GM21723 (cell line): ENCODE measurements at regions not wholly inside any gene's neighbourhood (a gene's known extent, or its start where the extent isn't known, plus 50 kb on each side); places are given as distances from the start of the nearest gene placed in this dataset.

Source experiments
- ATAC-seq: cut with Tn5 transposase; IDR thresholded peaks from one replicate; pipeline ENCODE4 v1.9.1; 2021; ENCODE audit warnings: mild to moderate bottlenecking, moderate library complexity; ENCODE audit not compliant: unreplicated experiment

DNA sequence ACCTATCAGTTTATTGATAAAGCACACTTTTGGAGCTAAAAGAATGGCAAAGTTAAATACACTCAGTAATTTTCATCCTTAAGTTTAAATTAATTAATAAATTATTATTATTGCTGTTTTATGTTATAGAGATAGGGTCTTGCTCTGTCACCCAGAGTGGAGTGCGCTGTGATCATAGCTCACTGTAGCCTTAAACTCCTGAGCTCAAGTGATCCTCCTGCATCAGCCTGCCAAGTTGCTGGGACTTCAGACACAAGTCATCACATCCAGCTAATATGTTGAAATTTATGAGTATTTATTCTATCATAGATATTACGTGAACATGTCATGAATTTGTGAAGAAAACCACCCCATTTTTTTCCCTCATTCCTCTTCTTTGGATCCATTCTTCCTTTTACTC, 64.2 kb downstream of the GJA1 start:
- no peak for ATAC-seq

DNA sequence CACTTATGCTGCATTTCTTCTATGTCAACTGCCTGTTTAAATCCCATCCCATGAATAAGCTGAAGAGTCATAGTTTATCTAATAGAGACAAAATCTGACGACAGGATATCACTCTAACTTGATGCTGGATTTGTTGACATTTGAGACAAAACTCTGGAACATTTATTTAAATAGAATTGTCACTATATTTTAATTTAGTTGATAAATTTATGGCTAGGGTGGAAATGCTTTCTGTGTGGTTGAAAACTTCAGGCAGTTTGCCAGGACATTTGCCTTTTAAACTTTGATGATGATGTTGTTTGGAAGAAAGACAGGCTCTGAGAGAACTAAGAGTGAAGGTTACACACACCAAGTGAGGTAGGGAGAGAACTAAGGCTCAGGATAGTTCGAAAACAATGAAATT, 68.1 kb downstream of the GJA1 start:
- ATAC-seq: no peak

DNA sequence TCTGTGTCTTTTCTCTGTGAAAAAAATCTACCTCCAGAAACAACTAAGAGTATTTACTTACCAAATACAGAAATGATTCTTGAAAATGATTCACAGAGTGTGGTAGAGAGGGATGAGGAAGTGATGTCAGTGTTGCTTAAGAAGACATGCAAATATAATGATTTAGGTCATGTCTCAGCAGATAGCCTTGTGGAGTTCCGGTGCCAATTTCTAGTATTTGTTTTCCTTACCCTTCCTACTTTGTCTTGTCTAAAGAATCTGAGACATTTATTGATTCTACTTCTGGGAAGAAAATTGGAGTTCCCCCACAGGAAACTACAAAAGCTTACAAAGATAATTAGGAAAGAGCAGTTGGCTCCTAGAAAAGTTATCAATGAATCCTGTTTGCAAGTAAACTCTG, 68.8 kb downstream of the GJA1 start:
- ATAC-seq: no peak

DNA sequence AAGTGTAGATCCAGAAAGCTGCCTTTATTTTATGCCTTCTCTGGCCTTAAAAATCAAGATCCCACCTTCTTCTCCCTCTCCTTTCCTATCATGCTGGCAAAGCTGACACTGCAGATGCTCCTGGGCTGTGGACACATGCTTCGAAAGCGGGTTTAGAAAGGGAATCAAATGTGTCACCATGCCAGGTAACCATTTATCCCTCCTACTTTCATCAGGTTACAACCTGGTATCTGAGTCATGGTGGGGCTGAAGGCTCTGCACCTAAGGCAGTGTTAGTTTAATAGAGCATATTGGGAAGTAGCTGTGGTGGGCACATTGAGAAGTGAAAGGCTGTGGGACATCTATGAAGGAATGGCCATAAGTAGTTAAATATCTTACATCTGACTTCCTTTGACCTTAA, 69.8 kb downstream of the GJA1 start:
- no peak for ATAC-seq

DNA sequence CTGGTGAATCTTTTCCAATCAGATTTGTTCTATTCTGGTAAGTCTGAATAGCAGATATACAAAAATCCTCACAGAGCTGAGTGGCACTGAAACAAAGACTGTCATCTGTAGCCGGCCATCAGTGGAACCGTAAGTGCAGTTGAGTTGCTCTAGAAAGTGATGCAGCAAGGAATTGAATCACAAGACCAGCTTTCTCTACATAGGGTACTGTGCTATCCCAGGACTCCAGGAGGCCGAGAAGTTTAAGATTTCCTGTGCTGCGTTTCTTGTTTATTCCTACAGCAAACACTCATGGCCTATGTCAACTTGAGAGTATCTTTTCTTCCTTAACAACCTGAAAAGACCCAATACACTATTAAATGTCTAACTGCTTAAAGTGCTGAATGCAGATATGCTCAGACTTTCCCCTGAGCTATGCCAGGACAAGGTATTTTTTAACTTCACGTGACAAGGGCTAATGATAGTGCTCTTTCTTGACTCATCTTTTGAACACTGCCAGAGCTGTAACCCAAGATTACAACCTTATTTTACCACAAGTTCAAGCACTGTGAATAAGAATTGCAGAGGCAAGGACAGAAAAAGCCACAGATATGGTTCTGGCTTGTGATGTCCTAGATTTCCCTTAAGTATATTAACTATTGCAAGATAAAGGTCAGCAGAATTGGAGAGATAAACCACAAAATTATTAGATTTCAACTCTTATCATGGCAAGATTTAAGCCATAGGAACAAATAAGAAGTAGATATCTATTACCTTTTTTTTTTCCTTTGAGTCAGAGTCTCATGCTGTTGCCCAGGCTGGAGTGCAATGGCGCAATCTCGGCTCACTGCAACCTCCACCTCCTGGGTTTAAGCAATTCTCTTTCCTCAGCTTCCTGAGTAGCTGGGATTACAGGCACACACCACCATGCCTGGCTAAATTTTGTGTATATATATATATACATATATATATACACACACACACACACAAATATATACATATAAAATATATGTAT, 71.6 kb downstream of the GJA1 start:
- no peak for ATAC-seq

DNA sequence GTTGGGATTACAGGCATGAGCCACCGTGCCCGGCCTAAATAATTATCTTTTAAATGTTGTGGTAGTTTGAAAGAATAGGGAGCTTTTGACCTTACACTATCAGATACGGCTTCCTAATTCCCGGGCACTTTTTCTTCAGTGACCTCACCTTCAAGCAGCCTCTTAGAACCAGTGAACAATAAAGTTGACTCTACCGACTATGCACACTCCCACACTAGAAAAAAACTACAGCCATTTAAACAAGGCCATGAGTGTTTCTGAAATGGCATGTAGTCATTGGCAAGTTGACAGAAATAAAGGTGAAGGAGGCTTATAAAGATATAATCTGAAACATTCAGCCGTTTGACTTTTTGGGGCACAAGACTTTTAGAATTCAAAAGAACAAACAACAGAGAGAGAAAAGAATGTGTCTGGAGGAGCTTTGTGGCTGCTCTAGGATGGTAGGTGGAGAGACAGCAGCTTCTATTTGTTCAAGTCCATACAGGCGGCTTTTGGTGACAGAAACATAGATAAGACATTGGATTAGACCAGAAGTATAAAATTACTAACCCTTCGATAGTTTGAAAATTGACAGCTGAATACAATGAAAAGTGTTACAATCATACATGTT, 75.2 kb downstream of the GJA1 start:
- ATAC-seq: no peak

DNA sequence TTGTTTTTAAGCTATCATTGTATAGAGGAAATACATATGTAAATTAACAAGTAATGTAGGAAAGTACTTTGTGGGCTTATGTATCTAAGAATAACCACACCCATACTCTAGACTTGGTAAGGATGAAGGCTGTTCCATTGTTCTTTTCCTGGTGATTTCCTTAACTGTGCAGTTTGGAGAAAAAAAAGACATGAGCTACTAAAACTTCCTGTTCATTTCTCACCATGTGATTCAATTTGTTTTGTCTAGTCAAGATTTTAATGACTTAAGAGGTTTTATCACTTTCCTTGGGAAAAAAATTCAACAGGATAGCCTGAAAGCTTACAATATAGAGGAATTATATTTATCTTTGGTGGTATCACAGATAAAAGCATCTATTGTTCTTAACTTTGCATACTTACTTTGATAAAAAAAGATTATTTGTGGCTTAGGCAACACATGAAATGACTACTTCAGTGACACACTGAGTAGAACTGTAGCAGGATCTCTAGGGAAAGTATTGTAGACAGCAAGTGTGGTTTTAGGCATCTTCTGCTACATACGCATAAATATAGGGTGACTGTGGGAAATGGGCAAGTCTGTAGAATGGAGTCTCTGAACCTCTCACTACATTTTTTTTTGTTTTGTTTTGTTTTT, 80.3 kb downstream of the GJA1 start:
- ATAC-seq: no peak

DNA sequence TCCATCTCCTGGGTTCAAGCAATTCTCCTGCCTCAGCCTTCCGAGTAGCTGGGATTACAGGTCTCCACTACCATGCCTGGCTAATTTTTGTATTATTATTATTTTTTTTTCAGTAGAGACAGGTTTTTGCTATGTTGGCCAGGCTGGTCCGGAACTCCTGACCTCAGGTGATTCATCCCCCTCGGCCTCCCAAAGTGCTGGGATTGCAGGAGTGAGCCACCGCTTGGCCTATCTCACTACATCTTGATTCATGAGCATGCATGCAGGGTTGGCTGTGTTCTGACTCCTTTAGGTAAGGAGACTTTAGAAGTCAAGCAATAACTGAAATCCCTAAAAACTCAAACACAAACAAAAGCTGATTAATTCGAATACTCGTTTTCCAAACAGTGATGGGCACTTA, 80.9 kb downstream of the GJA1 start:
- ATAC-seq: no peak

DNA sequence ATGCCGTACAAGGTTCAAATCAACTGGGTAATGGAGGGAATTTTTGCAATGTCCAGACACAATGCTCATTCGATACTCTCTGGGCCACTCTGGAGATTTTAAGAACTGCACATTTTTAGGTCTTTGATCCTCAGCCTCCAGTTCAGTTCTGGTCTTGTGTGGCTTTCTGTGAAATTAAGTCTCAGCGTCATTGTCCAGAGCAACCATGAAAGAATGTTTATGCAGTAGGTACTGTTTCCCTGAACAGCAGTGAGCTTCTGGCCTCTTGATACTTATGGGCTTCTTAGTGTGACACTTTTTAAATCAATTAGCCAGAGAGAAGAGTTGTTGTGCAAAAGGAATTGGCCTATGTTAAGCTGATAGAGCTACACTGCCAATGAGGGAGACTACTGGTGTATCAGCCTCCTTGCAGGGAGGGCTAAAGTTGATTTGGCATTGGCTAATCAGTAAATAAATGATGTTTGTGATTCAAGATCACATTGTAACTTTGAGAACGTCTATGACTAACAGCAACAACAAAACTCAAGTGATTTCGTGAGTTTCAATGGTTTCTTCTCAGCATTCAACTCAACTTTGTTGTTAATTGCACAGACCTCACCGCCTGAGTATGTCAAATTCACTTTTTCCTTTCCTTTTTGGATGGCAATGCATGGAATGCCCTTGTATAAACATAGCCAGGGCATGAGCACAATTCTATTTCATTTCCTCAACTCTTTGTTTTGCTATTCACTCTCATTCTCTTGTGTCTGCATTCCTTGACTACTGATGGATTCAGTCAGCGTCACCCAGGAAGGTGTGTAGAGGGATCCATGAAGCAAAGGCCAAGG, 85.1 kb downstream of the GJA1 start:
- ATAC-seq: no peak

DNA sequence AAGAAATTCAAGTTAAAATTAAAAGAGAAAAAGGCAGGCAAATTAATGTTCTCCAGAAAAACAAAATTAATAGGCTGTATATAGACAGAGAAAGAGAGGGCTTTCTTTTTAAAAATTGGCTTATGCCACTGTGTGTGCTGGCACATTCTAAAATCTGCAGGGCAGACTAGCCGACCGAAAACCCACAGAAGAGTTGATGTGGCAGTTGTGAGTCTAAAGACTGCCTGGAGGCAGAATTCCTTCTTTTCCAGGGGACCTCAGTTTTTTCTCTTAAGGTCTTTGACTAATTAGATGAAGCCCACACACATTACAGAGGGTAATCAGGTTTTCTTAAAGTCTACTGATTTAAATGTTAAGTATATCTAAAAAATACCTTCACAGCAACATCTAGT, 85.7 kb downstream of the GJA1 start:
- no peak for ATAC-seq

DNA sequence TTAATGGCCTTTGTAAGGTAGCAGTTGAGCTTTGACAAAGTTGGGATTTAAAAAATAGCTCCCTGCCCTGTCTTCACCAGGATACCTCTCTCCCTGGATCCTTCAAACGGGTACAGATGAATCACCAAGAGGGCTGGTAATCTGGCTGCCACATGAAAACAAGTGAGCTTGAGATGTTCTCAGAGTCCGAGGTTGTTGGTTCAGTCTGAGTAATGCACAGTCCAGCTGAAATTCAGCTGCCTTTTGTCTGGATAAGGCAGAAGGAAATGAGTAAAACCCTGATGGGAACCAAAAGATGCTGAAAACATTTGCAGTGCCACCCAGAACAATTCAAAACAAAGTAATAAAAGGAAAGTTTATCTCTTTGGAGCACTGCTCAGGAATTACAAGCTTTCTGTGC, 86.8 kb downstream of the GJA1 start:
- ATAC-seq: no peak

DNA sequence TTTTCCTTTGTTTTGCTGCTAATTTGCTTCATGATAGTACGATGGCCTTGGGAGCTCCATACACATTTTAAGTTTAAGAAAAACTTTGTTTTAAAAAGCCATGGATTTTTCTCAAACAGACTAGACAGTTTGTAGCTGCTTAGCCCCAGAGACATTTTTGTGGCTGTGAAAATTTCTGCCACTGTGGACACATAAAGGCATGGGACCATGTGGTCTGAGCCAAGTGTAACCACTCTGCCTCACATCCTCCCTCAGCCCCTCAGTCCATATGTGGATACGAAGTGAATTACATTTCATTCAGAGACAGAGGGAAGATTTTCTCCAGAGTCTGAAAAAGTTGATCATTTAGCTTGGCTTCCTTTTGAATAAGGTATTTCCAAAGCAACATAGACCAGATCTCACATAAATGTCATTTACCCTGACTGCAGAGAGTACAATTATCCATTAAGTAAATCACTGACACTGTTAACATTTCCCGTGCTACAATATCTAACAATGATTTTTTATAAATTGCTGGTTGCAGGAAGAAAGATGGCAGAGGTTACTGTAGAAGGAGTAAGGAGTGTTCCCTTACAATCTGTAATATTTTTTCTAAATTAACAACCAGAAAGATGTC, 87.4 kb downstream of the GJA1 start:
- no peak for ATAC-seq

DNA sequence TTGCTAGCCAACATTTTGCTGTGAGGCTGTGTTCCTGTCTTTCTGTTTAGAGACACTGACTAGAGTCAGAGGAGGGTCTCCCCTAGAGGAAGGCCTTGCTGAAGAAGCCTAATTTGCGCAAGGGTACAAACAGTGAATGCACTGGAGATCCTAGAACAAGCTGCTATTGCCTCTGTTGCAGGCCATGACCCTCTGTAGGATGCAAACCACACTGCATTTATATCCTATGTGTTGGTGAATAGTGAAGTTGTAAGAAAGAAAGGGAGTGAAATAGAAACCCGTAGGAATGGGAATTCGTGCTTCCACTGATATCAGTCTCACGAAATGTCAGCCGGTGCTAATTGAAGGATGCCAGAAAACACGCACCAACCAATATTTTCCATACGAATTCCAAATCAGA, 88.2 kb downstream of the GJA1 start:
- no peak for ATAC-seq

DNA sequence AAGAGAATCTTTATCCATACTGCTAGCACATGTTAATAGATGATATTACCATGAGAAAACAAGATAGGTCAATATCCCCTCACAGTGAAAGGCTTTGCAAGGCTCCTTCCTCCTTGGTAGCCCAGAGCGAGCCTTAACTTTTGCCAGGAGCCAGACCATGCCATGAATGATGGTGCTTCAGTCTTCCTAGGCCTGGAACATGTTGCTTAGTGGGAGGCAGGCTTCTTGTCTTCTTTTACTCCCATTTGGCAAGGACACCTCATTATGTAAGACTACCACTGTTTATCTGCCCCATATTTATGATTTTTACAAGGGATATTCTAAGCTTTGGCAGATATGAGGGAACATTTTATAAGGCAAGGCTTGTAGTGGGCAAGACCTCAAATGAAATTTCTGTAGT, 90.8 kb downstream of the GJA1 start:
- no peak for ATAC-seq

DNA sequence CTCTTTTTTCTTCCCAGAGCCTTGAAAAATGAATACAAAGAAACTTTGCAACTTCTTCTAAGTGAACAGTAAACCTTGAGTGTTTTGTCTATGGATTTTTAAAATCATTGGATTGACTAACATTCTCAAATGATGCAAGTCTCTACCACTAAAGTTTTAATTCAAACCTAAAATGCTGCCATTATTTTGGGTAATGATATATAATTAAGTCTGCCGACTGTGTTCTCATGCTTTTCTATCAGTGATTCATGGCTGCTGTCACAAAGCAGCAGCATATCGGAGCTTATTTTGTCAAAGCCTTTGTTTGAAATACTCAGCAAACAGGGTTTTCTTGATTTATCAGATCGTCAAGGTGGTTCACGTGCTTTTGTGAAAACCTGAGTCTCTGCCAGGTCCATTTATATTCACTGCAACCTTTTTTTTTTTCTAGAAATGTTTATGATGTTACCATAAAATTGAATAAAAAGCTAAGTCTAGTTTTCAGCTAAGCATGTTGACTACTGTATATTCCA, 96.3 kb downstream of the GJA1 start:
- ATAC-seq: no peak

DNA sequence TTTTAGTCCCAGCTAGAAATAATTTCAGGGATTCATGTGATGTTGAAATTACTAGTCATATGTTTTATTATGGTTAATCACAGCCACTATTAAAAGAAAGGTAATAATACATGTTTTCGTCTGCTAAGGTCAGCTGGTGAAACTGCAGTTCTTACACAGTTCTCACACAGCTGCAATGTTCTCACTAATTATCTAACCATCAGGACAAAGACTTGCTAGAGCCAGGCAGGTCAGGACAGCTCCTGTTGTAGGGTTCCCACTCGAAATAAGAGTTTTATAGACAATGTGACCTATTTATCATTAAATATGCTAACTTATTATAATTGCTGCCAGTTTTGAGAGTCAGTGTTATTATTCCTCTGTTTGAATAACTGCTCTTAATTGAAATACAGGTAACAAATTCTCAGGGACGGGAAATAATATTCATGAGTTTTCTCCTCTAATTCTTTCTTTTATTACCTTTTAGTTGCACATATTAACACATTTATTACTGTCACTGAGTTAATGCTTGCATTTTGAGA, 97.9 kb downstream of the GJA1 start:
- no peak for ATAC-seq

DNA sequence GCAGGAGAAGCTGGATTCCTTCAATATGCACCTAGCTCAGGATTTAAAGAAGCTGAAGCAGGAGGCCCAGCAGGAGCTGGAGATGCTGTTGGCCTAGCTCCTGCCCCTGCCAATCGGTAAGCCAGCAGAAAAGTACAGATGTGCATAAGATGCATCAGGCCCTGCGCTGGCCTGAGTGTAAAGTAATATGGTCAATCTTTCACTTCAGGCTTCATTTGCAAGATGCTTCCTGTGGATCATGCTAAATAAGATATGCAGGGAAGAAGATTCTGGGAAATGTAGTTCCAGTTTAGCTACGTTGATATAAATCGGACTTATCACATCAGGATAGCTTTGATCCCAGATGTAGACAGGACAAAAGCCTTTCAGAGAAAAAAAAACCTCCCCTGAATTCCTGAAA, 100.3 kb downstream of the GJA1 start:
- ATAC-seq: no peak

DNA sequence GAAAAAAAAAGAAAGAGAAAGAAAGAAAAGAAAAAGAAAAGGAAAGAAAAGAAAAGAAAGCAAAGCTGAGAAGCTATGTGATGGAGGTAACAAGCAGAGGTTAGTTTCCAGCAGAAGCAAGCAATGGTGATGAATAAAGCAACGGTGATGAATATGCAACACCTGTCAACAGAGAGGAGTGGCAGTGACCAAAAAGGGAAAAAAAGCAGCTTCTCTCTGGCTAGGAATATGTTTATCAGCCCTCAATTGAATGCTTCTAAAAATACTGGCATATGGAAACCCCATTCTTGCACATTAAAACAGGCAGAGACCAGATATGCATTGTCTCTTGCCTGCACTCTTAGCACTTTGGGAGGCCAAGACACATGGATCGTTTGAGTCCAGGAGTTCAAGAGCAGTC, 100.9 kb downstream of the GJA1 start:
- no peak for ATAC-seq

DNA sequence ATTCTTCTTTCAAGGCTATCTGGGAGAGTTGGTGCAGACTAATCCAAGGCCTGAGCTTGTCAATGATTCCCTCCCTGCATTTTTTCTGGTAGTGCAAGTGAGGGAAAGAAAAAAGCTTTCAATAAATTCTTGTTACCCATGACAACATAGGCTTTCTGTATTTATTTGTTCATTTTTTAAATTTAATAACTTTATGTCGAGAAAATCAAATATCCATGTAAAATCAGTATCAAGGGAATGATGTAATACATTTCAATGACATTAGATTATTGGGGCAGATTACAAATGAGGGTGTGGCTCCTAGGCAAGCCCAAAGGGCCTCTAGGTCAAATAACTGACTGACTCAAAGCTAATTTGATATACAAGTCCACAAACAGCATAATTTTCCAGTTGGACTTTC, 104.0 kb downstream of the GJA1 start:
- no peak for ATAC-seq

DNA sequence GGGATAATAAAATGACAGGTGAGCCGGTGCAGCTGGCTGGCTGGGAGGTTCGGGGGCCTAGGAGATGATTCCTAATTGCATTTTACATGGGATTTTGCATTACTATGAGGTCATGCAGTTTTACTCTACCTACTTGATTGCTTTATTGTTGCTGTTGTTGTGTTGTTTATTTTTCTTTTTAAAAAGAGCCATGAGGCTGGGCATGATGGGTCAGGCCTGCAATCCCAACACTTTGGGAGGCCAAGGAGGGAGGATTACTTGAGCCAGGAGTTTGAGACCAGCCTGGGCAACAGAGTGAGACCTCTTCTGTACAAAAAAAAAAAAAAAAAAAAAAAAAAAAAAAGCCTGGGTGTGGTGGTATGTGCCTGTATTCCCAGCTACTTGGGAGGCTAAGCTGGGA, 104.8 kb downstream of the GJA1 start:
- no peak for ATAC-seq
